GM12865 (cell line): ENCODE measurements at regions not wholly inside any gene's neighbourhood (a gene's known extent, or its start where the extent isn't known, plus 50 kb on each side); places are given as distances from the start of the nearest gene placed in this dataset.
"Not testable (repeated sequence)": the region's sequence is repeated elsewhere in the genome, so short reads cannot be mapped to it uniquely, and the experiment has no call there.

Experiments
- DNase-seq: peaks from one replicate; pipeline ENCODE4 v3.0.0; 2010; ENCODE audit warnings: low read depth
- H3K4me3 ChIP-seq: 2 replicates; pipeline ENCODE4 v1.5.1; 2011; ENCODE audit warnings: mild to moderate bottlenecking, low read depth, low read length, control low read depth
- CTCF ChIP-seq: IDR thresholded peaks from 2 replicates; pipeline ENCODE4 v1.5.1; 2011; ENCODE audit warnings: low read length, control low read depth, low read depth, inconsistent platforms; ENCODE audit not compliant: insufficient read depth; ENCODE audit errors: missing control alignments

DNA sequence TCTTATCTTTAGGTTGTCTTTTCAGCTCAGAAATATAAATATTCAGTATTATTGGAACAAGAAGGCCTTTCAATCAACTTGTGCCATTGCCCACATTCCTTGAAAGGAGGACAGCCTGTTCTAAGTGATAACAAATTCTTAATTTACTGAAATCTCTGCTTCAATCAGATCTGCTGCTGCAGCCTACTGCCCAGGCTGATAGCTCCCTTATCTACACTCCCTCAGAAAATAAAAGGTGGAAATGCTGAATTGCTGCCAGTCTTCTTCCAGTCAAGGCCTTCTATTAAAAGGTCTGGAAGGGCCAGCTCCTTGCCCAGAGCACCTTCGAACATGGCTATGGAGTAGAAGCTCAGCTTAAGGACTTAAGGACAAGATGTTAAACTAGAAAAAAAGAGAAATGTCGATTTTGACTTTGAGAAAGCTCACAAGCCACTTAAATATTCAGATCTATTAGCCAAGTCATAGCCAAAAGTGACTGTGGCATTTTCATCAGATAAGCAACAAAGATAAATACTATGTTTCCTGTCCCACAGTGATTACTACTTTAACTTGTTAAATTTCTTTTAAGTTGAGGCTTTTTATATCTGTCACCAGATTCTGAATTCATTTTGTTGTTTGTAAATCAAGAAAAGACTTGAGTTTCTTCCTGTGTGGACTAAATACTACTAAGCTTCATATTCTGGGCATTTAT is 480.5 kb upstream of the CBLB start:
- DNase-seq = no peak
- no peak for TF ChIP-seq CTCF
- H3K4me3 ChIP-seq = no peak overlapping the region

DNA sequence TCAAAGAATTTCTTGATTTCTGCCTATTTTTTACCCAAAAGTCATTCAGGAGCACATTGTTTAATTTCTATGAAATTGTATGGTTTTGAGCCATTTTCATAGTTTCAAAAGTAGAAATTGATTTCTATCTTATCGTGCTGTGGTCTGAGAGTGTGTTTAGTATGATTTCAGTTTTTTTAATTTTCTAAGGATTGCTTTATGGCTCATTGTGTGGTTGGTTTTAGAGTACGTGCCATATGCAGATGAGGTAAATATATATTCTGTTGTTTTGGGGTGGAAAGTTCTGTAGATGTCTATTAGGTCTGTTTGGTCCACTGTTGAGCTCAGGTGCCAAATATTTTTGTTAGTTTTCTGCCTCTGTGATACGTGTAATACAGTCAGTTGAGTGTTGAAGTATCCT is 487.1 kb upstream of the CBLB start:
- no peak for TF ChIP-seq CTCF
- DNase-seq = no peak
- no peak overlapping the region for H3K4me3 ChIP-seq

GRCh38 chr3:106359692-106360091 is 490.9 kb upstream of the CBLB start:
- H3K4me3 ChIP-seq = no peak overlapping the region
- TF ChIP-seq CTCF = no peak
- DNase-seq = no peak

DNA sequence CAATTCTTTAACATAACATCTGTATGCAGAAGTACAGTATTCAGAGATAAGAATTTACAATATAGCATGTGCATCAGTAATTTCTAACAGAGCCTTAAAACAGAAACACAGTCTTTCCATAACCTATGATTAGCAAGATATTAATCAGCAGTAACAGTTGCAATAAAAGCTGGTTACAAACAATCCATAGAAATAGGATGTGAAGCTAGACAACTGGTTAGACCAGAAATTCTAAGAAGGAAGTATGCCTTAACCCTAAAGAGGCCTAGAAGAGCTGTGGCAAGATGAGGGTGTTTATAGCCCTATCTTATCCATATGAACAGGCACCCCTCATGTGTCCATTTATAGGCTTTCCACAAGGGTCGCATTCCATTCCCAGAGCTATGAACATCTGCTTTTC is 492.1 kb upstream of the CBLB start:
- H3K4me3 ChIP-seq, DNase-seq: not testable (repeated sequence)

DNA sequence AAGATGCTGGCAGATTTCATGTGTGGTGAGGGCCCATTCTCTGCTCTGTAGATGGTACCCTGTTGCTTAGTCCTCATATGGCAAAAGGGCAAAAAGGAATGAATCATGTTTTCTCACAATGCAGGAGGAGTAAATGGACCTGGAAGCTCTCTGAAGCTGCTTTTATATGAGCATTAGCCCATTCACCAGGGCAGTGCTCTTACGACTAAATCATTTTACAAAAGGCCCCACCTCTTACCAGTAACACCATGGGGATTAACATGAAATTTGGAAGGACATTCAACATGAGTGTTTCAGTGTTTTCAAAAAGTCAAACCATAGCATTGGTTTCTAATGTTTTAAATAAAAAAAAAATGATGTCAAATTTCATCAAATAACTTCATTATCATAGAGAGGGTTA is 495.7 kb upstream of the CBLB start:
- no peak for DNase-seq
- TF ChIP-seq CTCF = no peak
- no peak overlapping the region for H3K4me3 ChIP-seq

DNA sequence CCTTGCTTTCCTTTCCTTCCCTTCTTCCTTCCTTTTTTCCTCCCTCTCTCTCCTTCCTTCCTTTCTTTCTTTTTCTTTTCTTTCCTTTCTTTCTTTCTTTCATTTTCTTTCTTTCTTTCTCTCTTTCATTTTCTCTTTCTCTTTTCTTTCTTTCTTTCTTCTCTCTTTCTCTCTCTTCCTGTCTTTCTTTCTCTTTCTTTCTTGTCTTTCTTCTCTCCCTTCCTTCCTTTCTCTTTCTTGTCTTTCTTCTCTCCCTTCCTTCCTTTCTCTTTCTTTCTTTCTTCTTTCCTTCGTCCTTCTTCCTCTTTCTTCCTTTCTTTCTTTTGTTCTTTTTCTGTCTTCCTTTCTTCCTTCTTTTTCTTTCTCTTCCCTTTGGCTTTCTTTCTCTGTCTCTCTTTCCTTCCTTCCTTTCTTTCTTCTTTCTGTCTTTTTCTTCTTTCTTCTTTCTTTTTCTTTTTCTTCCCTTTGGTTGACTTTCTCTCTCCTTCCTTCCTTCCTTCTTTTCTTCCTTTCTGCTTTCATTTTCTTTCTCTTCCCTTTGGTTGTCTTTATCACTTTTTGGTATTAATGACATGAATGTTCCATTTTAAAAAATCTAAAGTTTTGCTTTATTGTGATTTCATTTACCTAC is 496.4 kb upstream of the CBLB start:
- H3K4me3 ChIP-seq = no peak overlapping the region
- no peak for TF ChIP-seq CTCF
- no peak for DNase-seq

- TF ChIP-seq CTCF = no peak
- H3K4me3 ChIP-seq = no peak overlapping the region
- DNase-seq = no peak
These were observed 497.5 kb upstream of the CBLB start for GRCh38 chr3:106366352-106366751.
